ENCODE measurements at regions not wholly inside any gene's neighbourhood (a gene's known extent, or its start where the extent isn't known, plus 50 kb on each side); places are given as distances from the start of the nearest gene placed in this dataset.

GRCh38 chr5:82561797-82562196 lies 283.6 kb upstream of the RPS23 start:
- Histone ChIP-seq H3K36me3 (ENCODE audit: control insufficient read depth, insufficient read depth, low read length) (no peaks in the 10 kb centered on the region), H3K27me3 (ENCODE audit: control insufficient read depth, insufficient read depth, low read length) (no peaks in the 10 kb centered on the region), H3K9me3 (ENCODE audit: control insufficient read depth, insufficient read depth, low read depth, low read length) (no peaks in the 10 kb centered on the region), H3K27ac (ENCODE audit: low read length) (no peak overlapping the region), H3K4me3 (ENCODE audit: low read depth in 2 of 2, low read length in 2 of 2) (no peak overlapping the region), H3K4me1 (ENCODE audit: control insufficient read depth, insufficient read depth, low read length) (no peaks in the 10 kb centered on the region)
- in situ Hi-C loops (cut with HindIII; ENCODE audit: low pct_unique_long_range_greater_than_20kb, low sequenced_read_pairs) (no loop called here), intact Hi-C loops (cut with micrococcal nuclease; ENCODE audit: unreplicated experiment) (no loop called here)
- no TSS peak for BruUV-seq (replicated peaks)
- no peak for ATAC-seq
- ChIA-PET POLR2A (no interaction called here), CTCF (no interaction called here)
- DNase-seq (ENCODE audit: low read depth, low spot score): no peak
- TF ChIP-seq TCF7L2 (IDR thresholded peaks at IDR 0.05; ENCODE audit: low read depth, low read length) (no peak), CTCF (IDR thresholded peaks at IDR 0.05) (no peak), SIN3A (IDR thresholded peaks at IDR 0.05; ENCODE audit: borderline replicate concordance, insufficient read depth, low read depth, low read length) (no peak), POLR2AphosphoS5 (IDR thresholded peaks at IDR 0.05; ENCODE audit: low read depth, low read length) (no peak), REST (IDR thresholded peaks at IDR 0.05; ENCODE audit: insufficient read depth in 1 of 2, low read depth in 2 of 2, low read length in 1 of 2) (no peak)

GRCh38 chr5:82560969-82561368 lies 282.8 kb upstream of the RPS23 start:
- H3K27ac ChIP-seq (ENCODE audit: low read length): no peak overlapping the region
- H3K4me3 ChIP-seq (ENCODE audit: low read depth in 2 of 2, low read length in 2 of 2): no peak overlapping the region
- in situ Hi-C loops (cut with HindIII; ENCODE audit: low pct_unique_long_range_greater_than_20kb, low sequenced_read_pairs): no loop called here
- no peaks in the 10 kb centered on the region for H3K36me3 ChIP-seq (ENCODE audit: control insufficient read depth, insufficient read depth, low read length)
- ATAC-seq: no peak
- no peaks in the 10 kb centered on the region for H3K9me3 ChIP-seq (ENCODE audit: control insufficient read depth, insufficient read depth, low read depth, low read length)
- no peaks in the 10 kb centered on the region for H3K27me3 ChIP-seq (ENCODE audit: control insufficient read depth, insufficient read depth, low read length)
- no peak for DNase-seq (ENCODE audit: low read depth, low spot score)
- TF ChIP-seq CTCF (IDR thresholded peaks at IDR 0.05) (no peak), TCF7L2 (IDR thresholded peaks at IDR 0.05; ENCODE audit: low read depth, low read length) (no peak), REST (IDR thresholded peaks at IDR 0.05; ENCODE audit: insufficient read depth in 1 of 2, low read depth in 2 of 2, low read length in 1 of 2) (no peak), POLR2AphosphoS5 (IDR thresholded peaks at IDR 0.05; ENCODE audit: low read depth, low read length) (no peak), SIN3A (IDR thresholded peaks at IDR 0.05; ENCODE audit: borderline replicate concordance, insufficient read depth, low read depth, low read length) (no peak)
- ChIA-PET CTCF (no interaction called here), POLR2A (no interaction called here)
- no TSS peak for BruUV-seq (replicated peaks)
- intact Hi-C loops (cut with micrococcal nuclease; ENCODE audit: unreplicated experiment): no loop called here
- no peaks in the 10 kb centered on the region for H3K4me1 ChIP-seq (ENCODE audit: control insufficient read depth, insufficient read depth, low read length)
